Ascending aorta (tissue), 2 donors: ENCODE measurements at regions not wholly inside any gene's neighbourhood (a gene's known extent, or its start where the extent isn't known, plus 50 kb on each side); places are given as distances from the start of the nearest gene placed in this dataset.

ENCODE experiments used
- DNase-seq, 2 donors: peaks; one replicate each; pipeline ENCODE4 v3.0.0-alpha.2; 2019; ENCODE audit warnings: low spot score in 2 of 2
- H3K27ac ChIP-seq, 2 donors: fragments of 200-600 bp; sonication (generic); one replicate each; pipeline ENCODE4 v1.5.1; 2016 to 2017; ENCODE audit warnings: mild to moderate bottlenecking in 1 of 2
- H3K27me3 ChIP-seq: fragments of 200-600 bp; sonication (generic); one replicate; pipeline ENCODE4 v1.5.1; 2017
- H3K36me3 ChIP-seq, 2 donors: fragments of 200-600 bp; sonication (generic); one replicate each; pipeline ENCODE4 v1.5.1; 2016
- H3K4me1 ChIP-seq, 2 donors: fragments of 200-600 bp; sonication (generic); one replicate each; pipeline ENCODE4 v1.5.1; 2016 to 2017; ENCODE audit warnings: mild to moderate bottlenecking in 1 of 2
- H3K4me3 ChIP-seq, 2 donors: fragments of 200-600 bp; sonication (generic); one replicate each; pipeline ENCODE4 v1.5.1; 2016 to 2017; ENCODE audit warnings: mild to moderate bottlenecking in 1 of 2
- H3K9me3 ChIP-seq, 2 donors: fragments of 200-600 bp; sonication (generic); one replicate each; pipeline ENCODE4 v1.5.1; 2016
- CTCF ChIP-seq, 3 experiments: fragments of 200-600 bp in 2 of 3; fragments of 450-650 bp in 1 of 3; sonication (generic) in 2 of 3; IDR thresholded peaks; one replicate each; pipeline ENCODE4 v1.5.1; 2016 to 2019; ENCODE audit warnings: antibody characterized with exemption in 3 of 3, mild to moderate bottlenecking in 1 of 3, moderate library complexity in 1 of 3
- intact Hi-C: fragments of 100-400 bp; cut with DNase I; formaldehyde crosslinking; loops from one replicate; pipeline ENCODE4 v1.15.1; 2023

DNA sequence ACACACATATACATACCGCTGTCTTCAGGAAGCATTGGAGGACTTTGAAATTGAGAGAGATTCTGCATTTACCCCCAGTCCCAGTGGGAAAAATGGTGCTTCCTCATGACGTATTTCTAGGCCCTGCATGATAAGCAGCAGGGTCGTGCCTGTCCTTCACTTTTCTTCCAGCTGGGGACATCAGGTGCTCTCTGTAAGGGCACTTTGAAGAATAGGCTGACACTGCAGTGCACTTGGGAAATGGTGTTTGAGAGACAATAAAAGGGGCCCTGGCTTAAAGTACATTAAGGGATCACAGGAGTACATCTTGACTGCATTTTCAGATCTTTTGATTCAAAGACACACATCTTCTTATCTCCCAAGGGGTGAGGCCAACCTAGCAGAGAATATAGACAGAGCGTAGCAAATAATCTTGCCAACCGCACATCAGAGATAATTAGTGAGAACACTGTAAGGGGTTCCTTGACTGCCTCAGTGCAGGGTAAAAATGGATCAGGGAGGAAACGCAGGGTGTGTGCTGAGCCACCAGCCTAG is 437.9 kb downstream of the CSNK1G3 start:
- no peaks in the 10 kb centered on the region for H3K4me1 ChIP-seq
- H3K4me3 ChIP-seq: no peak overlapping the region
- no peak overlapping the region for H3K27ac ChIP-seq
- no peaks in the 10 kb centered on the region for H3K36me3 ChIP-seq
- TF ChIP-seq CTCF (IDR thresholded peaks at IDR 0.05): no peak
- intact Hi-C loops: no loop called here
- H3K27me3 ChIP-seq: no peaks in the 10 kb centered on the region
- no peak for DNase-seq
- no peaks in the 10 kb centered on the region for H3K9me3 ChIP-seq

- Histone ChIP-seq H3K27me3 (no peaks in the 10 kb centered on the region), H3K4me1 (no peaks in the 10 kb centered on the region), H3K27ac (no peak overlapping the region), H3K4me3 (no peak overlapping the region), H3K9me3 (no peaks in the 10 kb centered on the region), H3K36me3 (no peaks in the 10 kb centered on the region)
- no peak for DNase-seq
- intact Hi-C loops: no loop called here
- no peak for TF ChIP-seq CTCF (IDR thresholded peaks at IDR 0.05)
Measured at GRCh38 chr5:123949043-123949804, 437.2 kb downstream of the CSNK1G3 start.

DNA sequence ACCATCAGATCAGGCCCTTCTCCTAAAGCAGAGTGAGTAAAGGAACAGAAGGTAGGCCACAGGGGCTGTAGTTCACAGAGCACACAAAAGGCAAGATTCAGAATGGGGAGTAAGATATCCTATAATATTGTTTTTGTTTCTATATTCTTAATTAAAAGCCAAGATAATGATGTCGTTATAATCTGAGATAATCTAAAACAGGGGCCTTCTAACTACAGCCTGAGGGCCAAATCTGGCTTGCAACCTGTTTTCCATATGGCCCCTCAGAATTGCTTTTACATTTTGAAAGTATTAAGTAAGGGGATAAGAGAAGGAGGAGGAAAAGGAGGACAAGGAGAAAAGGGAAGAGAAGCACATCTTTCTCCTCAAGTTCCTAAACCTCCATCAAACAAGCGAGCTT is 435.8 kb downstream of the CSNK1G3 start:
- H3K9me3 ChIP-seq: no peaks in the 10 kb centered on the region
- intact Hi-C loops: no loop called here
- H3K4me3 ChIP-seq: no peak overlapping the region
- H3K36me3 ChIP-seq: no peaks in the 10 kb centered on the region
- no peaks in the 10 kb centered on the region for H3K27me3 ChIP-seq
- no peak for TF ChIP-seq CTCF (IDR thresholded peaks at IDR 0.05)
- DNase-seq: no peak
- H3K4me1 ChIP-seq: no peaks in the 10 kb centered on the region
- no peak overlapping the region for H3K27ac ChIP-seq

- Histone ChIP-seq H3K9me3 (no peaks in the 10 kb centered on the region), H3K4me3 (no peak overlapping the region), H3K27me3 (no peaks in the 10 kb centered on the region), H3K27ac (no peak overlapping the region), H3K36me3 (no peaks in the 10 kb centered on the region), H3K4me1 (no peaks in the 10 kb centered on the region)
- DNase-seq: no peak
- TF ChIP-seq CTCF (IDR thresholded peaks at IDR 0.05): no peak
- intact Hi-C loops: no loop called here
Measured at GRCh38 chr5:123945548-123945947, 433.6 kb downstream of the CSNK1G3 start.

DNA sequence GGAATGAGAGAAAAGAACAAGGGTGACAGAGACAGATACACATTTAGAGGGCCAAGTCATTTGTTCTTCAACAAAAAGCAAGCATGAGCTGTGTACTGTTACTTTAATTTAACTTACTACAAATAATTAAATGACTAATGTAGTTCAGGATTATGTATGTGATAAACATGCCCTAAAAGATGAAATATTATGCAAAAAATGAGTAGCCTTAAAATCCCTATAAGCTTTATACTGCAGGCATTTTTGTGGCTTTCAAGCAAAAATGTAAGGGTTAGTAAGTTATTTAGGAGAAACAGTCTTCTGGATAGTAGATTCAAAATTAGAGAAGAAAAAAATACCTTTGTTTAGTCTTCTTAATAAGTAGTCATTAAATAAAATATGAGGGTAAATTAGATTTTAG is 431.2 kb downstream of the CSNK1G3 start:
- TF ChIP-seq CTCF (IDR thresholded peaks at IDR 0.05): no peak
- no peaks in the 10 kb centered on the region for H3K27me3 ChIP-seq
- no peak overlapping the region for H3K27ac ChIP-seq
- intact Hi-C loops: no loop called here
- DNase-seq: no peak
- no peaks in the 10 kb centered on the region for H3K36me3 ChIP-seq
- no peaks in the 10 kb centered on the region for H3K4me1 ChIP-seq
- H3K9me3 ChIP-seq: no peaks in the 10 kb centered on the region
- H3K4me3 ChIP-seq: no peak overlapping the region
